Adipocyte (in vitro differentiated cells): ENCODE measurements at regions not wholly inside any gene's neighbourhood (a gene's known extent, or its start where the extent isn't known, plus 50 kb on each side); places are given as distances from the start of the nearest gene placed in this dataset.
"Not testable (repeated sequence)": the region's sequence is repeated elsewhere in the genome, so short reads cannot be mapped to it uniquely, and the experiment has no call there.

ENCODE experiments used
- DNase-seq: peaks from one replicate; pipeline ENCODE4 v3.0.0-alpha.2; 2015; ENCODE audit warnings: low read depth
- H3K27me3 ChIP-seq: replicated peaks from 2 replicates; pipeline ENCODE4 v1.7.0; 2013; ENCODE audit warnings: mild to moderate bottlenecking, low read length, moderate library complexity; ENCODE audit not compliant: control insufficient read depth, insufficient read depth
- H3K36me3 ChIP-seq: 2 replicates; pipeline ENCODE4 v1.7.0; 2013; ENCODE audit warnings: low read length, mild to moderate bottlenecking, moderate library complexity; ENCODE audit not compliant: control insufficient read depth, insufficient read depth, severe bottlenecking
- H3K4me1 ChIP-seq: 2 replicates; pipeline ENCODE4 v1.7.0; 2013; ENCODE audit warnings: mild to moderate bottlenecking, low read length, moderate library complexity; ENCODE audit not compliant: control insufficient read depth, insufficient read depth
- H3K4me3 ChIP-seq: 2 replicates; pipeline ENCODE4 v1.7.0; 2013; ENCODE audit warnings: mild to moderate bottlenecking, low read length, moderate library complexity
- H3K9ac ChIP-seq: 2 replicates; pipeline ENCODE4 v1.7.0; 2013; ENCODE audit warnings: mild to moderate bottlenecking, low read length, moderate library complexity
- H3K9me3 ChIP-seq: 2 replicates; pipeline ENCODE4 v1.7.0; 2013; ENCODE audit warnings: mild to moderate bottlenecking, low read length, moderate library complexity; ENCODE audit not compliant: control insufficient read depth

DNA sequence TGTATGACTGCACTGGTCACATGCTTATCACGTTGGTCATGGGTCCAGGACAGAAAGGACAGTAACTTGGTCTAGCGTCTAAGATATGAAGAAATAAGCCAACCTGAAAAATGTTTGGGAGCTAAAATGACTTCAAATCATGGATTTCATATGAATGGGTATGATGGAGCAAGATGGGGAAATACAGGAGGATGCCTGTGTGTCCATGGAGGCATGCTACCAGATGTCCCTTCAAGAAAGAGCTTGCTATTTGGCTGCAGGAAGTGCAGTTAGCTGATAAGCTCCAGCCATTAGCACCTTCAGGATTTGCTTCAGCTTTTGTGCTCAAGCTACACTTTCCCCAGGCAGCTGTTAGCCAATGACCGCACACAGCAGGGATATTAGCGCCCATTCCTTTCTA lies 164.6 kb upstream of the THBS1 start:
- no peak overlapping the region for H3K4me3 ChIP-seq
- peaks cover 6% of the 10 kb centered on the region for H3K4me1 ChIP-seq
- H3K9me3 ChIP-seq = peaks cover 9% of the 10 kb centered on the region
- no peaks in the 10 kb centered on the region for H3K36me3 ChIP-seq
- H3K27me3 ChIP-seq = no peaks in the 10 kb centered on the region
- DNase-seq = no peak
- H3K9ac ChIP-seq = no peak overlapping the region

DNA sequence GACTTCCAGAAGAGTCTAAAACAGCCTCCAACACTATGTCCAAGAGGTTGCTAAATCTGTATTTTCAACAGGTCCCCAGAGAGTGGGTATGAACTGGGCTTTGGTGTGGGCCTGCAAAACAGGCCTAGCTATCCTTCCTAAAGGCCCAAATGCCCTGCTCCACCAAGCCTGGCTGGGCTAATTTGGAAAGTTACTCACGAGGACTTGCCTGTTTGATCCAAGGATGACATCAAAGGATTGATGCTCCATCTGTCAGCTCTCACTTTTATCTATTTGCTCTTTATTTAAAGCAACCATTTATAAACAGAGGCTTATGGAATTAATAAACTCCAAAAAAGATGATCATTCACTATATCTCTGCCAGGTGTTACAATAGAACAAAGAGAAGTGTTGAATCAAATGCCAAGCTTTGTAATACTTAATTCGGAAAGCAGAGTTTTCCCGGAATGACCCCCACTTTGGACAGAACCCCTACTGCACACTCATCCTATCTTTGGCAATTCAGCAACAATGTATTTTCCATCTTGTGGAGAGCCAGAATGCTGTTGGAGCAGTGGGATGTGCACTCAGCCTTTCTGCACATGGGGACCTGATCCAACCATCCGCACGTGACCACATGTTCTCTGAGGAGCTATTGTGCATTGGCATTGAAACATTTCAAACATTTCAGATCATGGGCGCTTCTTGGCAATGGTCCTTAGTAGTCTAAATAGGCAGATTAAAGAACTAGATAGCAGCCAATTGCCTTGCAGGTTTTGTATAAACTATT lies 163.3 kb upstream of the THBS1 start:
- no peak for DNase-seq
- no peaks in the 10 kb centered on the region for H3K36me3 ChIP-seq
- no peak overlapping the region for H3K4me3 ChIP-seq
- no peaks in the 10 kb centered on the region for H3K27me3 ChIP-seq
- H3K9ac ChIP-seq = no peak overlapping the region
- H3K4me1 ChIP-seq = peaks cover 6% of the 10 kb centered on the region
- H3K9me3 ChIP-seq = peaks cover 9% of the 10 kb centered on the region

DNA sequence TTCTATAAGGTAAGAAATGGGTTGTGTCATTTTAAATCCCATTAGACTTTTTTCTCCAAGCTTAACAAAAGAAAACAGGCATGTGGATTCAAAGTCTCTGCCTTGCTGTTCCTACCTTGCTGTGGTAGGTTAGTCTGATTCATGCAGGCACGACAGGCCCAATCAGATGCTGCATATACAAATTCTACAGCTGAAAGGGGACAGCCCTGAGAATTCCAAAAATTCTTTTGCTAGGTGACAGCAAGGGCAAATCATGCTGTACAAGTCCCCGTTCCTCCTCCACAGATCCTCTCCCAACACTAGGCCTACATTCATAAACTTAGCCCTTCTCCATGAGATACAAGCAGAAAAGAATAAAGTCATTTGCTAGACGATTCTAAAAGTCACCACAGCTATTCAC lies 161.2 kb upstream of the THBS1 start:
- no peaks in the 10 kb centered on the region for H3K4me1 ChIP-seq
- no peaks in the 10 kb centered on the region for H3K36me3 ChIP-seq
- H3K9ac ChIP-seq = no peak overlapping the region
- H3K9me3 ChIP-seq = peaks cover 9% of the 10 kb centered on the region
- no peaks in the 10 kb centered on the region for H3K27me3 ChIP-seq
- H3K4me3 ChIP-seq = no peak overlapping the region
- DNase-seq = no peak

GRCh38 chr15:39420123-39420852 lies 160.6 kb upstream of the THBS1 start:
- DNase-seq, H3K9me3 ChIP-seq, H3K4me3 ChIP-seq, H3K27me3 ChIP-seq, H3K4me1 ChIP-seq, H3K9ac ChIP-seq, H3K36me3 ChIP-seq: not testable (repeated sequence)

DNA sequence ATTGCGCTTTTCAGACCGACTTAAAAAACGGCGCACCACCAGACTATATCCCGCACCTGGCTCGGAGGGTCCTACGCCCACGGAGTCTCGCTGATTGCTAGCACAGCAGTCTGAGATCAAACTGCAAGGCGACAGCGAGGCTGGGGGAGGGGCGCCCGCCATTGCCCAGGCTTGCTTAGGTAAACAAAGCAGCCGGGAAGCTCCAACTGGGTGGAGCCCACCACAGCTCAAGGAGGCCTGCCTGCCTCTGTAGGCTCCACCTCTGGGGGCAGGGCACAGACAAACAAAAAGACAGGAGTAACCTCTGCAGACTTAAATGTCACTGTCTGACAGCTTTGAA lies 160.1 kb upstream of the THBS1 start:
- not testable (repeated sequence) for H3K4me1 ChIP-seq, H3K9me3 ChIP-seq, H3K9ac ChIP-seq, H3K36me3 ChIP-seq, DNase-seq, H3K27me3 ChIP-seq, H3K4me3 ChIP-seq

DNA sequence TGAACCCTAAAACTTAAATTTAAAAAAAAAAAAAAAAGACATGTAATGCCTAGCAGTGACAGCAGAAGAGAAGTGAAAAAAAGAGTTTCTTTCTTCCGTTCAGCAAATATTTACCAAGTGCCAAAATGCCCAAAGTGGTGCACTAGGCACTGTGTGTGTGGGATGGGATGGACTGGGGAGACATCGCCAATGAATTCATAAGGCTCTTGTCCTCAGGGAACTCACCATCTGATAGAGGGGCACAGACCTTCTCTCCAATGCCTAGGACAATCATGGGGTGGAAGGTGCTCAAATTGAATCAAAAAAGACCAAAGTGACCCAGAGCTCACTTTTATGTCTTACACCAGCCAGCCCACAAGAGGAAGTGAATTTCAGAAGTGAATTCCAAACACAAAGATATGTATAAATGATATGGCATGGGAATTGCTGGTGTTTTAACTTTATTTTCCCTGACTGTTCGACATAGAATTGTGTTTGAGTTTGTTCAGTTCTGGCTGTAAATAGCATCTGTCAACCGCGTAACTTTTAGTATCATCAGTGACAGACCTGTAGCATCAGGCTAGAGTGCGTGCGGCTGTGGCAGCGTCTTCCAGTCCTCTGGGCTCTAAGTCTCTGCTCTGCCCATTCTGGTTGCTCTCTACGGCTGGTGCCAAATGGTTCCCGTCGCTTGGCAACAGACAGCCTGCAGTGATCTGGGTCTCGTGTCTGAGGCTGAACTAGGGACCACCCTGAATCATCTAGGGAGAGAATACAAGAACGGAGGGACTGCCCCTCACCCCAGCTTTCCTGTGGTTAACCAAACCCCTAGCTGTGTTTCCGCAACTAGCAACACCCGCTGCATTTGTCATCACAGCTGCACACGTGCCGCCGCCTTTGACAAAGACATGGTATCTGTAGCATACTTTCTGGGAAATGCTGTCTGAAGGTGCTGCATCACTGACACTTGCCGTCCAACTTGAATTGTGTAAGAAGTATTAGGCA lies 154.0 kb upstream of the THBS1 start:
- DNase-seq = no peak
- Histone ChIP-seq H3K27me3 (no peaks in the 10 kb centered on the region), H3K9me3 (no peaks in the 10 kb centered on the region), H3K36me3 (no peaks in the 10 kb centered on the region), H3K4me3 (no peak overlapping the region), H3K4me1 (peaks cover 24% of the 10 kb centered on the region), H3K9ac (no peak overlapping the region)

DNA sequence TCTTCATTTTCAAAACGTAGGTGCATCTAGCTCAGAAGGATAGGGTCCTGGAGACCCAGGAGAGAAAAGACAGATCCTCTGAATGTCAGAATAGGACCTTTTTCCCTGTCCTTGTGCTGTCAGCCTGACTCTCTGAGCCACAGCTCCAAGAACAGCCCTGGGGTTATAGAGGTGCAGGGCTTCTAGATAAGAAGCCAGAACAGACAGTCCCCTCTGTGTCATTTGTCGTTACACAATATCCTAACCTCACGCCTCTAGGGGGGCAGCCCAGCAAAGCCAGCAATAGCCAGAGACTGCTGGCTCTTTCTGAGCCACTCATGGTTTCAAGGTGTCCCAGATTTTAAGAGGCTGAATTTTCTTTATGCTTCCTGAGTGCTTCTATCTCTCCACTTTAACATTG lies 153.2 kb upstream of the THBS1 start:
- DNase-seq = no peak
- Histone ChIP-seq H3K4me3 (no peak overlapping the region), H3K9me3 (no peaks in the 10 kb centered on the region), H3K27me3 (no peaks in the 10 kb centered on the region), H3K4me1 (peaks cover 24% of the 10 kb centered on the region), H3K9ac (no peak overlapping the region), H3K36me3 (no peaks in the 10 kb centered on the region)

- Histone ChIP-seq H3K27me3 (no peaks in the 10 kb centered on the region), H3K9me3 (no peaks in the 10 kb centered on the region), H3K9ac (no peak overlapping the region), H3K4me1 (peaks cover 24% of the 10 kb centered on the region), H3K36me3 (no peaks in the 10 kb centered on the region), H3K4me3 (no peak overlapping the region)
- DNase-seq = peak; percentile 81
Observed at GRCh38 chr15:39429898-39430357, 151.0 kb upstream of the THBS1 start.

DNA sequence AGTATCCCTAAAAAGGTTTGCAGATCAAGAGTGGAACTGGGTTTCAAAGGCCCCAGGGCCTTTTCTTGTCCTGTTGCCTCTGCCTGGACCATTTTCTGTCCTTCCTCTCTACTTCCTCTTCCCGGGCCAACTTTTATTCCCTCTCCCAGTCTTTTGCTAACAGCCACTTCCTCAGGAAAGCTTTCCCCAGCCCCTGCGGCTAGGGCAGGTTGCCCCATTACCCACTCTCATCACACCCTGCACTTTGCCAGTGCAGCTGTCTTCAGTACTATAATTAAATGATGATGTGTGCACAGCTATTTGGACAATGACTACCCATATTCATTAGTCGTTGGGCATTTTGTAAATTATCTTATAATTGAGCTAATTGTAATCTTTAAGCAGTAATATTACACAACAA lies 150.5 kb upstream of the THBS1 start:
- H3K27me3 ChIP-seq = no peaks in the 10 kb centered on the region
- no peaks in the 10 kb centered on the region for H3K36me3 ChIP-seq
- no peak overlapping the region for H3K4me3 ChIP-seq
- H3K4me1 ChIP-seq = peaks cover 24% of the 10 kb centered on the region
- no peak for DNase-seq
- no peaks in the 10 kb centered on the region for H3K9me3 ChIP-seq
- no peak overlapping the region for H3K9ac ChIP-seq

- H3K4me1 ChIP-seq = peaks cover 24% of the 10 kb centered on the region
- no peak overlapping the region for H3K9ac ChIP-seq
- DNase-seq = peak; percentile 52
- H3K27me3 ChIP-seq = no peaks in the 10 kb centered on the region
- no peak overlapping the region for H3K4me3 ChIP-seq
- no peaks in the 10 kb centered on the region for H3K36me3 ChIP-seq
- H3K9me3 ChIP-seq = no peaks in the 10 kb centered on the region
Observed at GRCh38 chr15:39431376-39431775, 149.5 kb upstream of the THBS1 start.

- H3K4me3 ChIP-seq = no peak overlapping the region
- no peak overlapping the region for H3K9ac ChIP-seq
- peaks cover 24% of the 10 kb centered on the region for H3K4me1 ChIP-seq
- no peak for DNase-seq
- no peaks in the 10 kb centered on the region for H3K27me3 ChIP-seq
- H3K9me3 ChIP-seq = no peaks in the 10 kb centered on the region
- no peaks in the 10 kb centered on the region for H3K36me3 ChIP-seq
Observed at GRCh38 chr15:39432026-39432425, 148.9 kb upstream of the THBS1 start.
